ENCODE measurements at regions not wholly inside any gene's neighbourhood (a gene's known extent, or its start where the extent isn't known, plus 50 kb on each side); places are given as distances from the start of the nearest gene placed in this dataset.

GRCh38 chr2:85959826-85960225 lies 71.0 kb upstream of the ST3GAL5 start:
- intact Hi-C loops (cut with micrococcal nuclease; ENCODE audit: unreplicated experiment), result no loop called here
- Mint-ChIP-seq H3K4me3 (ENCODE audit: low read depth, unreplicated experiment) (no peak overlapping the region), H3K27ac (ENCODE audit: unreplicated experiment) (no peak overlapping the region), H3K9me3 (ENCODE audit: low read depth, unreplicated experiment) (peaks cover 7% of the 10 kb centered on the region), H3K27me3 (ENCODE audit: unreplicated experiment) (no peaks in the 10 kb centered on the region), H3K36me3 (ENCODE audit: insufficient read depth, unreplicated experiment) (no peaks in the 10 kb centered on the region), H3K4me1 (ENCODE audit: low read depth, unreplicated experiment) (peaks cover 30% of the 10 kb centered on the region)
- TF ChIP-seq CTCF (IDR thresholded peaks at IDR 0.05; ENCODE audit: unreplicated experiment), result no peak
- CTCF ChIA-PET, result interaction anchor here (0.6 kb wide), 1 partner anchor 38 kb away, joined by 3 read pairs; no protein-coding TSS in a partner anchor
- no TSS peak for BruUV-seq (replicated peaks)
- no peak for DNase-seq

- BruUV-seq (replicated peaks), result no TSS peak
- no peak overlapping the region for H3K27ac Mint-ChIP-seq (ENCODE audit: unreplicated experiment)
- no peak for DNase-seq
- H3K9me3 Mint-ChIP-seq (ENCODE audit: low read depth, unreplicated experiment), result peaks cover 6% of the 10 kb centered on the region
- no peaks in the 10 kb centered on the region for H3K36me3 Mint-ChIP-seq (ENCODE audit: insufficient read depth, unreplicated experiment)
- TF ChIP-seq CTCF (IDR thresholded peaks at IDR 0.05; ENCODE audit: unreplicated experiment), result no peak
- H3K4me3 Mint-ChIP-seq (ENCODE audit: low read depth, unreplicated experiment), result no peak overlapping the region
- peaks cover 34% of the 10 kb centered on the region for H3K4me1 Mint-ChIP-seq (ENCODE audit: low read depth, unreplicated experiment)
- no peaks in the 10 kb centered on the region for H3K27me3 Mint-ChIP-seq (ENCODE audit: unreplicated experiment)
- intact Hi-C loops (cut with micrococcal nuclease; ENCODE audit: unreplicated experiment), result no loop called here
- CTCF ChIA-PET, result interaction anchor here (0.6 kb wide), 1 partner anchor 37 kb away, joined by 3 read pairs; no protein-coding TSS in a partner anchor
Observed at GRCh38 chr2:85959185-85959584, 70.4 kb upstream of the ST3GAL5 start.

- Mint-ChIP-seq H3K4me1 (ENCODE audit: low read depth, unreplicated experiment) (peaks cover 32% of the 10 kb centered on the region), H3K27me3 (ENCODE audit: unreplicated experiment) (no peaks in the 10 kb centered on the region), H3K9me3 (ENCODE audit: low read depth, unreplicated experiment) (peaks cover 6% of the 10 kb centered on the region), H3K27ac (ENCODE audit: unreplicated experiment) (no peak overlapping the region), H3K36me3 (ENCODE audit: insufficient read depth, unreplicated experiment) (no peaks in the 10 kb centered on the region), H3K4me3 (ENCODE audit: low read depth, unreplicated experiment) (no peak overlapping the region)
- no TSS peak for BruUV-seq (replicated peaks)
- CTCF ChIA-PET, result no interaction called here
- intact Hi-C loops (cut with micrococcal nuclease; ENCODE audit: unreplicated experiment), result no loop called here
- DNase-seq, result no peak
- TF ChIP-seq CTCF (IDR thresholded peaks at IDR 0.05; ENCODE audit: unreplicated experiment), result no peak
Observed at GRCh38 chr2:85958731-85959130, 69.9 kb upstream of the ST3GAL5 start.

GRCh38 chr2:85957256-85957655 lies 68.5 kb upstream of the ST3GAL5 start:
- CTCF ChIA-PET, result no interaction called here
- no peak overlapping the region for H3K4me3 Mint-ChIP-seq (ENCODE audit: low read depth, unreplicated experiment)
- H3K9me3 Mint-ChIP-seq (ENCODE audit: low read depth, unreplicated experiment), result no peaks in the 10 kb centered on the region
- no peak for TF ChIP-seq CTCF (IDR thresholded peaks at IDR 0.05; ENCODE audit: unreplicated experiment)
- BruUV-seq (replicated peaks), result no TSS peak
- H3K27ac Mint-ChIP-seq (ENCODE audit: unreplicated experiment), result no peak overlapping the region
- intact Hi-C loops (cut with micrococcal nuclease; ENCODE audit: unreplicated experiment), result no loop called here
- peaks cover 38% of the 10 kb centered on the region for H3K4me1 Mint-ChIP-seq (ENCODE audit: low read depth, unreplicated experiment)
- H3K27me3 Mint-ChIP-seq (ENCODE audit: unreplicated experiment), result no peaks in the 10 kb centered on the region
- no peak for DNase-seq
- no peaks in the 10 kb centered on the region for H3K36me3 Mint-ChIP-seq (ENCODE audit: insufficient read depth, unreplicated experiment)

All from Calu3 (cell line).